NCI-H1930 (cell line): ENCODE measurements at regions not wholly inside any gene's neighbourhood (a gene's known extent, or its start where the extent isn't known, plus 50 kb on each side); places are given as distances from the start of the nearest gene placed in this dataset.

Experiments
- DNase-seq, 2 experiments: peaks; one replicate each; lab custom pipeline; 2025; lab: John Stamatoyannopoulos, UW

DNA sequence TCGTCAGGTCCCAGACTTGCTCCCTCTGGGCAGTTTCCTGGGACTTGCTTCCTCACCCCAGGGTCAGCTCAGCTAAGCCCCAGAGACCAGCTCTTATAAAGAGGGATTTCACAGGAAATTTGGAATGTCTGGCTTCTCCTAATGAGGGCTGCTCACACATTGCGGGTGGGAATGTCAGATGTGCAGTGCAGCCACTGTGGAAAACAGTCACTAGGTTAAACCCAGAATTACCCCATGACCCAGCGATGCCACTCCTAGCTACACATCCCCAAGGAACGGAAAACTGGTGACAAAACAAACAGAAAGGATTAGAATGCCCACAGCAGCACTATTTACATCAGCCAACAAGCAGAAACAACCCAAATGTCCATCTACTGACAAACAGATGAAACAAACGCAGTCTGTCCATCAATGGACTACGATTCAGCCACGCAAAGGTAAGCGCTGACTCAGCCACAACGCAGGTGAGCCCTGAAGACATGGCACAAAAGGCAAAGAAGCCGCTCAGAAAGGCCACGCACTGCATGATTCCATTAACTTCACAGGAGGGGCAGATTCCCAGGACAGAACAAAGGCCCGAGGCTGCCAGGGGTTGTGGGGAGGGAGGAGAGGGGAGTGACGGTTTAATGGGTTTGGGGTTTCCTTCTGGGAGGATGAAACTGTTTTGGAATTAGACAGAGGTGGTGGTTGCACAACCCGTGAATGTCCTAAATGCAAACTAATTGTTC is 63.0 kb downstream of the NCOR2 start:
- DNase-seq: no peak

DNA sequence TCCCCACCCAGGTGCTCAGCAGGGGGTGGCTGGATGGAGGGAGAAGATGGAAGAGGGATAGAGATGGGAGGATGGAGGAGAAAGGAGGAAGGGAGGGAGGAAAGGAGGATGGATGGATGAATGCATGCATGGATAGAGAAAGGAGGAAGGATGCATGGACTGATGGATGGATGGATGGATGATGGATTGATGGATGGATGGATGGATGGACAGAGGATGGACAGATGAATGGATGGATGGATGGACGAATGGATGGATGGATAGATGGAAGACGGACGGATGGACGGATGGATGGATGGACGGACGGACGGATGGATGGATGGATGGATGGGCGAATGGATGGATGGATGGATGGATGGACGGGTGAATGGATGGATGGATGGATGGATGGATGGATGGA is 64.1 kb downstream of the NCOR2 start:
- DNase-seq: no peak

DNA sequence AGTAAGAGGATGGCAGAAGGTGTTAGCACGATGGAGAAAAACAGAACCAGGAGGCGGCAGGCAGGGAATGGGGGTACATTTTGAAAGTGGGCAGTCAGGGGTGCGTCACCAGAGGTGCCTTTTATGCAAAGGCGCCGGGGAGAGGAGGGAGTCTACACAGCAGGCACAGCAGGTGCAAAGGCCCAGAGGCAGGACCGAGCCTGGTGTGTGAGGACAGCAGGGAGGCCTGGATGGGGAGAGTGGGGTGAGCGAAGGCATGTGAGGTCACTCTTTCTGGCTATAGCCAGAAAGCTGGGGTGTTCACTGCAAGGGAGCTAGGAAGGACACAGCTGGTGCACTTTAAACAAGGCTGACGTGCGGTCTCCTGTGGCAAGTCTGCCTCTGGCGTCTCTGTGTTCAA is 65.0 kb downstream of the NCOR2 start:
- no peak for DNase-seq

DNA sequence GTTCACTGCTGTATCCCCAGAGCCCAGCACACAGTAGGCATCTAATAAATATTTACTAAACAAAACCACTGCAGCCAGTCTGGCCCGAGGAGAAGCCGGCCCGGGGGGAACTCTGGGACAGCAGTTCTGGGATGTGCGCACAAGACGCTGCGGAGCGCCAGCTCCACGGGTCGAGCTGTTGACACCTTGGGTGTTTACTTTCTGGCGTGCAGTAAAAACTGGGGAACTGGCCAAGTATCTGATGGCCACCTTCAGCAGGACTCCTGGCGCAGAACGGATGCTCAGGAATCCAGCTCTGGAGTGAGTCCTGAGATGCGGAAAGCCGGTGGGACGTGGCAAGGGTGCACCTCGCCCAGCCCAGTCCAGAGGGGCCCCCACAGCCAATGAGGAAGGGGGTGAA is 65.6 kb downstream of the NCOR2 start:
- DNase-seq: no peak

DNA sequence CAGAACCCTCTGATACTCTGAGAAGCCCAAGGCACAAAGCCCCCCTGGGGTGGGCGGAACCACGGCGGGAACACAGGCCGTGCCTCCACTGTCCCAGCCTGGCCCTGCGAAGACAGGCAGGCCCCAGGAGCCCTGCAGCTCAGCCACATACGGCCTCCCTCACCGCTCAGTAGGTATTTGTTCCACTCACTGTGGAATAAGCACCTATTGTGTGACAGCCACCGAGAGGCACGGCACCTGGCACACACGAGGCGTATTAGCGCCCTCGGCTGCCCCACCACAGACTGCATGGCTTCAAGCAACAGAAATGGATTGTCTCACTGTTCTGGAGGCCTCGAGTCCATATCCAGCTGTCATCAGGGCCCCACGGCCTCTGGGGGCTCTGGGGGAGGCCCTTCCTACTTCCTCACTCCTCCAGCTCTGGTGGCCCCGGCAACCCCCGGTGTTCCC is 66.3 kb downstream of the NCOR2 start:
- no peak for DNase-seq

DNA sequence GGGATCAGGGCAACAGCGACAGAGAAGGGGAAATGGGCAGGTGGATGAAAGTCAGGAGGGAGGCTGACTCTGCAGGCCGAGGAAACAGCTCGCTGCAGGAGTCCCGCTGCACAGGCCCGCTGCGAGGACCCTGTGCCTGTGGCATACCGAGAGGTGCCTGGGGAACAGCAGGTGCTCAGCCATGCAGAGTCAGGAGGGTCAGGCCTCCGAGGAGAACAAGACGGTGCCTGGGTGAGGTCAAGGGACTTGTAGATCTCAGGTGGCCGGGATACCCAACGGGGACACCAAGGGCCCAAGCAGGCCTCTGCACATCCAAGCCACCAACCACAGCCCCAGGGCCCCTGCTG is 67.5 kb downstream of the NCOR2 start:
- no peak for DNase-seq

DNA sequence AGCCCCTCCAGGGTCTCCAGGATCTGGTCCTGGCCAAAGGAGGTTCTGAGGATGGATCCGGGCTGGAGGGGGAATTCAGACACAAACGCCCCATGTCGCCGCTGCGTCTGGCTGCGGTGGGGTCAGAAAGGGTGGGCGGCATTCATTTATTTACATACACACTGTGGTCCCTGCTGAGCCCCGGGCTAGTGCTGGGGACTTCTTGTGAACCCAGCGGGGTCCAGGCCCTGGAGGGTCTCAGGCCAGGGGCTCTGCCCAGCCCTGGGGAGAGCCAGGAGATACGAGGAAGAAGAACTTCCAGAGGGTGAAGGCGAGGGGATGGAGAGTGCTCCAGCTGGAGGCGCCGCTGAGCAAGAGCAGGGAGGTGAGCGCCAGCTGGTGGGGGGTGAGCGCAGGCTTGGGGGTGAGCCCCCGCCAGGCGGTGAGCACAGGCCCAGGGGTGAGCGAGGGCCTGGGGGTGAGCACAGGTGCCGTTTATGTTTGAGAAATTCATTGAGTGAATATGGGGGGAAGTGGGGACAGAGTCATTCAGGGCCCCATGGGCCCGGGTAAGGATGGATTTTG is 68.1 kb downstream of the NCOR2 start:
- DNase-seq: no peak

DNA sequence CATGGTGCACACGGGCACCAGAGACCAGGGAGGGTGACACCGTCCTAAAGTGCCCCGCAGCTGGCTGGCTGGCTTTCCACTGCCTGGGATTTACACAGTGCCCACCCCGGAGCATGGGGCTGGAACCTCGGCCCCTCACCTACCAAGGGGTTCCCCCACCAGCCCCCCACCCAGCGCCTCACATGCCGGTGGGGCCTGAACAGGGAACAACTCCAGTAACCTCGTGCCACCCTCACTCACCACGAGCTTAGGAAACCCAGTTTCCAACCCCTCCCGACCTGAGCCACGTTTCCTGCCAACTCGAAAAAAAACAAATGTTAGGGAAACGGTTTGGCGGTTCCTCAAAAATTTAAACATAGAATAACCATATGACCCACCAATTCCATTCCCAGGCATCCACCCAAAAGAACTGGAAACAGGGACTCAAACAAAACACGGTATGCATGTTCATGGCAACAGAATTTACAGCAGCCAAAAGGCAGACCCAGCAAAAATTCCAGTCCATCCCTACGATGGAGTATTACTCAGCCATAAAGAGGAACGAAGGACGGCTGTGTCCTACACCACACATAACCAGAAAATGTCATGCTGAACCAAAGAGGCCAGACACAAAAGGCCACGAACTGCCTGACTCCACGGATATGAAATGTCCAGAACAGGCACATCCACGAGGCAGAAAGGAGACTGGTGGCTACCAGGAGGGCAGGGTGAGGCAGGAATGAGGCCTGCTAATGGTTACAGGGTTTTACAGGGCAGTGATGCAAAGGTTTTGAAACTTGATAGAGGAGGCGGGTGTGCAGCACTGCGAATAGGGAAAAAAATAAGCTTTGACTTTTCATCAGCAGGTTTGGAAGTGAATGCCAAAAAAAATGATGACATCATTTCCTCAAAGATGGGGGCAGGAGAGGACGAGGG is 68.9 kb downstream of the NCOR2 start:
- DNase-seq: no peak

DNA sequence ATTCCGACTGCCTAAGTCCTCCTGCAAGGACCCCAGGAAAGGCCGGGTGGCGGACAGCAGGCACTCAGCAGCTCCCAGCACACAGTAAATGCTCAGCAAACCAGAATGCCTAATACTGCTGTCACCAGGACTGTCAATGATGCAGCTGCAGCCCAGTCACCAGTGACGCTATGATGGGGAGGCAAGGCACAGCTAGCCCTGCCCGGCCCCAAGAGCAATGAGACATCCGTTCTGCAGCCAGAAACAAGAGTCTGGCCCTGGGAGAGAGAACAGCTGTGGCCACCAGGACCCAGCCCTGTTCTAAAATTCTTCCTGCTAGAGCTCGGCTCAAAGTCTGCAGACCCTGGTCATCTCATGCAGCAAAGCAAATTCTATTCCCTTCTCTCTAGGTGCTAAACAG is 69.8 kb downstream of the NCOR2 start:
- DNase-seq: no peak

DNA sequence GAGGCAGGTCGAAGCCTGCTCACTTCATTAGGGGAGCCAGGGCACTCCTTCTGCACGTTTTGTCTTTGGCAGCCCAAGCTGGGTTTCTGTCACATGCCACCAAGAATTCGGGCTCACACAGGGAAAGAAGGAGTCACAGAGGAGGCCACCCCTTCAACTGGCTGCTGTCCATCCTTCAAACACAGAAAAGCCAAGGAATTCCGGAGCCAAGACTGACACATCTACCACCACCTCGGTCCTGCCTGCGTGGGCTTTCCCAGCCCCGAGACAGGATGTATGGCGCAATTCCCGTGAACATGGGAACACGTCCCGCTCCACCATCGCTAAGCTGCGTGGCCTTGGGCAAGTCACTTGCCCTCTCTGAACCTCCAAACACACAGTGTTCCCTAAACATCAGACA is 70.4 kb downstream of the NCOR2 start:
- no peak for DNase-seq

DNA sequence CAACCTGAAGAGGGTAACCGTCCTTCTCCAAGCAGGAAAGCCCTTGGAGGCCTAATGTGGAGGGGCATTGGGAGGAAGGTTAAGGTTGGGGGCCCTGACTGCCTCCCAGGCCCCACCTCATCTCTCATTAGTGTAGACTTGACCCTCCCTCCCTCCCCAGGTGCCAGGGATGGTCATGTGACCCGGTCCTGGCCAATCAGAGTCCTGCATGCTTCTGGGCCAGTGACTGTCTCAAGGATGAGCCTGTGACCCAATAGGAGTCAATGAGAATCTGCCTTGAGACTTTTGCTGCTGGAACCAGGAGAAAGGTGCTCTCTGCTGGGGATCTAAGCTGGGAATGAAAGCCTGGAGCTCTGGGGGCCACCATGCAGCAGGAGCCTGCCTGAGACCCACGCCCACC is 70.8 kb downstream of the NCOR2 start:
- DNase-seq: no peak

DNA sequence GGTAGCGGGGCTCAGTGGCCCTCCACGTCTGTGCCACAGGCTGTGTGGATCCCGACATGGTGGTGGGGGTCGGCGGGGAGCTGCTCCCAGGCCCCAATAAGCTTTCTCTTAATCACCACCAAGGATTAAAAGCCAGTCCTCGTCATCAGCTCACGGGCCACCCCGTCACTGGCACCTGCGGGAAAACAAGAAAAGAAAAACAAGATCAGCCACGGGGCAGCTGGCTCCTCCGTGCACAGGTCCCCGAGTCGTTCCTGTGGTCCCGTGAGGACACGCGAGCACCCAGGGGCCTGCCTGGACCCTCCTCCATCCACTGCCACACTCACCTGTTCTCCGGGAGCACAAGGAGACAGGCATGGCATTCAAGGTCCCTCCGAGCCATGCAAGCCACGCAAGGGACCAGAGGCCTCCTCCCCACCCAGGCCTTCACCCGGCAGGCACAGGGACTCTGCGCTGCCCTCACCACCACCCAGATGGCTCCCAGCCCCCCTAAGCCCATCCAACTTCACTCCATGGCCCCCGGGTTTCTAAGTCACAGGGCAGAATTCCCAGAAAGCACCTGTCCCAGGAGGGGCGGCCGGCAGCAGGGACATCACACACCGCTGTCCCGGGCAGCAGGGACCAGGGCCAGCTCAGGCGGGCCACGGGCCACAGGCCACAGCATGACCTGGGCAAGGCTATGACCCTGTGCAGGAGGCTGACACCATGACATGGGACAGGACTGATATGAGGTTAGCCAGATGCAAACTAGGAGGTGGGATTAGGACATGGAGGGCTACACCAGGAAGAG is 72.0 kb downstream of the NCOR2 start:
- no peak for DNase-seq

DNA sequence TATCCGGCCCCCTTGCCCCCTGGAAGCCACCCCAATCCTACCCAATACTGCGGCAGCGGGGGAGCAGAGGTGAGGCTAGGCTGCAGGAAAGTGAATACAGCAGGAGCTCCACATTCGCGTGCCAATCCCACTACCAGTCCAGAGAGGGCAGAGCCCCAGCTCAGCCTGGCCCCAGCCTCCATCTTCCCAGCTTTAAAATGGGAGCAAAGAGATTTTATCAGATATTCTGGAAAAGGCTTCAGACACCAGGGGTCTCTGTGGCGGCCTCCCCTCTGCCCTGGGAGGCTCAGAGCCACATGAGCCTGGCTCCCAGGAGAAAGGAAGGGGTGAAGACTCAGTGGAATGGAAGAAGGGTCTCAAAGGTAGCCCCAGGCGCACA is 72.7 kb downstream of the NCOR2 start:
- no peak for DNase-seq

DNA sequence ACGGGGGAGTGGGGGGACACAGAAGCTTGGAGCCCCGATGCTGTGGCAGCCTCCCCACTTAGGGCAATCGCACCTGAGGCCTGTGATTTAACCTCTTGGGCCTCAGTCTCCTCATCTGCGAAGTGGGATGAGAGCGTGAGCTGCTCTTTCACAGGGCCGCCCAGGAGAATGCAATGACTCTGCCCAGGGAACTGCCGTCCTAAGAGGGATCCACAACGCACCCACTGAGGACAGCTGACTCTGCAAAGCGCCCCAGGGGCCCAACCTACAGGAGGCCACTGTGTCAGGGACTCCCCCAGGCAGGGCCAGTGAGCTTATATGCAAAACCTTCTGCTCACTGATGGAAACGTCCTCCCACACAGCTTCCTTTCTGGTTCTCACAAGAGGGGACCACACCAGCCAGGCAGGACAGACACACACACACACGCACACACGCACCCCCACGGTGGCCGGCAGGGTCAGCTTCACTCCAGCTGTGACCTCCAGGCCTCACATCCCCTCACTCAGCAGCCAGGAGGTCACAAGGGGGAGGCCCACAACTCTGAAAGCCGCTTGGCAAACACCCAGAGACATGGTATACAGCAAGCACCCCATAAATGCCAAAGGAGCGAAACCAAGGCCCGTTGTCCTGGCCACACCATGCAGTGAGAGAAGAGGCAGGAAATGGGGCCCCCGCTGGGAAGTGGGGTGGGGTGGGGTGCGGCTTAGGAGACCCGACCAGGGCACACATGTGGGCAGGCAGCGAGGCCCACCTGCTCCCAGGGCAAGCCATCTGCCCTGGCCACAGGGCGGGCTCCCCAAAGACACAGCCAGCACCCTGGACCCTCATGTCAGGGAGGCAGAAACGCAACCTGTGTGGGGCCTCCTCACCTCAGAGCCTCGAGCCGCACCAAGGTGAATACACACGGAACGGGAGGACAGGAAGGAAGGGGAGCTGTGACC is 73.3 kb downstream of the NCOR2 start:
- DNase-seq: no peak

DNA sequence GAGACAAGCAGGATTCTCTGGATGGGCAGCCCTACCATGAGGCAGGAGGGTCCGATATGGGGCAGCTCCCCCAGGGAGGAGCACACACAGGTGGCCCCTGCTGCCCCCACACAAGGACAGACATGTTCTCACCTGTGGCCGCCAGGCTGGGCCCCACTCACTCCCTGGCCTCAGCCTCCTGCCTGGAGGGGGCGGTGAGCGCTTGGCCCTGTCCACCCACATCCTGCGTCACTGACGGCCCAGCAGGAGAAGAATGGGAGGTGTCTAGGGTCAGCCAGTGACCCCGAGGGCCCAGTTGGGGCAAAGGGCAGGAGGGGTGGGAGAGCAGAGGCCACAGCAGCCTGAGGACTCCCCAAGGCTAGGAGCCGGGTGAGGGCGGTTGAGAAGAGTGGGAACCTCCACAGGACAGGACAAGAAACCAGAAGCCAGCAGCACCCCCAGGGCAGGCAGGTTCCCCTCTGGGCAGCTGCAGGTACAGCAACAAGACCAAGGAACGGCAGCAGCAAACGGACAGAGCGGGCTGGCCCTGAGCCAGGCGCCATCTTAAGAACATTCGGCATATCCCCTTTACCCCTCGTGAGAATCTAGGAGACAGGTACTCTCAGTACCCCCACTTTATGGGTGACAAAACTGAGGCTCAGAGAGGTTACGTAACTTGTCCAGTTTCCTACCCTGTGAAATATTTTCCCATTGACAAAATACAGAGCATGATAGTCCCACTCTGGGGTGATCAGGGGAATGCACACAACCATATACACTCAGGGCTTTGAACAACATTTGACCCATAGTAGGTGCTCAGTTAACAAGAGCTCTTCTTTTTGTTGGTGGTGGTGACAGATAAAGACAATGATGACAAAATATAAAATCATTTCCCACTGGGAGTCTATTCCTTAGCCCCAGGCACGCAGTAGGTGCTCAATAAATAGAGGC is 74.3 kb downstream of the NCOR2 start:
- no peak for DNase-seq

DNA sequence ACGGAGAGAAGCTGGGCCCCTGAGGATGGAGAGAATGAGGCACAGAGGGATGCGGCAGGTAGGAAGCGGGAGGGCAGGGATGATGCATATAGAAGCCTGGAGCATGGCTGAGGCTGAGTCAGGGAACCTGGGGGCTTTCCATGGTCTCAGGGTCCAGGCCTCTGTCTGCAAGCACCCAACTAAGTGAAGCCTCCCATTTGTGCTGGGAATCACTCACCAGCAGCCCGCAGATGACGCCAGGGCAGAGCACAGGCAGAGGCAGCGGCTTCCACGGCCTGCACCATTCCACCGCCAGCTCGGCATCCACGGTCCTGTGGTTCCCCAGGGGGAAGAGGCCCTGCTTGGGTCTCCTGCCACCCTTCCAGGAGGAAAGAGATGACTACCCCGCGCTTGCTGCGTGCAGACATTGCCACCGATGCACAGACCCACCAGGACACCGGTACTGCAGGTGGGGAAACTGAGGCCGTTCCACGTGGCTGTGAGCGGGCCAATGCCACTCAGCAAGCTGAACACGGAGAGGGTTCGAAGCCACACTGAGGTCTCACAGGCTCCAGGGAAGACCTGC is 75.5 kb downstream of the NCOR2 start:
- no peak for DNase-seq

DNA sequence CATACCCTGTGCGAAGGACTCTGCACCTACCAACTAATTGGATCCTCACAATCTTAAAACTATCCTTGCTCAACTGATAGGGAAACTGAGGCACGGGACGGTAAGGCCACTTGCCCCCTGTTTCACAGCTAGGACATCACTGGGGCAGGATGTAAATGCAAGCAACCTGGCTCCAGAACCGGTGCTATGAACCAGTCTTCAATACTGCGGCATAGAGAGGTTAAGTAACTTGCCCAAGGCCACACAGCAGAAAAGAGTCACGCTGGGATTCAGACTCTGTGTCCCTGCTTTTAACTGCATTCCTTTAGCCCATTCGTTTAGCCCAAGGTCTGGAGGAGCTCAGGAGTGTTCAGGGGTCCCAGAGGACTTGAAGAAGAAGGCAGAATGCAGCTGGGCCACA is 76.1 kb downstream of the NCOR2 start:
- DNase-seq: no peak

DNA sequence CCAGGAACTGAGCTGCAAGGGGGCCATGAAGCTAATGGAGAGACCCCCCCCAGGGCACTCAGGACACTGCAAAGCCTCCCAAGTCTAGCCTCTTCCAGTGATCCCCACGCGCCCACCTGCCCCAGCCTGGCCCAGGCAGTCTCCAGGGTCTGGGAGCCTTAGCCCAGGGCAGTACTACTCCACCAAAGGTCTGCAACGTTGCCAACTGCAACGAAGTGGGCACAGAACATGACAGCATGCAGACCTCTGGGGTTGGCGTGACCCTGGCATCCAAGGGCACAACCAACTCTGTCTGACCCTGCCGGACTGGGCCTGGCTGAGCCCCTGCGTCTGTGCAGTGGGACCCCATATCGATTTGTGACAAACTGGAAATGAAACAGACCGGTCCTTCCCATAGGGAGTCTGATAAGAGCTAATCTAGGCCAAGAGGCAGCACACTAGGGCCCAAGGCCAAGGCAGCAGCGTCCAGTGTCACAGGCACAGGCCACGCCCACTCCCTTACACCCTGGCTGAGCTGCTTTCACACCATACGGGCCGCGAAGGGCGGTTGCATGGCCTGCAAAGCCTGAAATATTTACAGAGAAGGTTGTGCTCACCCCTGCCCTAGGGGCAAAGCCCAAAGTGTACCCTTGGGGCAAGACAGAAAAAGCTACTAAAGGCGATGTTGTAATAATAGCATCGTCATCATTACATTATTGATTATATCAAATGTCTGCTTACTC is 76.7 kb downstream of the NCOR2 start:
- DNase-seq: no peak

DNA sequence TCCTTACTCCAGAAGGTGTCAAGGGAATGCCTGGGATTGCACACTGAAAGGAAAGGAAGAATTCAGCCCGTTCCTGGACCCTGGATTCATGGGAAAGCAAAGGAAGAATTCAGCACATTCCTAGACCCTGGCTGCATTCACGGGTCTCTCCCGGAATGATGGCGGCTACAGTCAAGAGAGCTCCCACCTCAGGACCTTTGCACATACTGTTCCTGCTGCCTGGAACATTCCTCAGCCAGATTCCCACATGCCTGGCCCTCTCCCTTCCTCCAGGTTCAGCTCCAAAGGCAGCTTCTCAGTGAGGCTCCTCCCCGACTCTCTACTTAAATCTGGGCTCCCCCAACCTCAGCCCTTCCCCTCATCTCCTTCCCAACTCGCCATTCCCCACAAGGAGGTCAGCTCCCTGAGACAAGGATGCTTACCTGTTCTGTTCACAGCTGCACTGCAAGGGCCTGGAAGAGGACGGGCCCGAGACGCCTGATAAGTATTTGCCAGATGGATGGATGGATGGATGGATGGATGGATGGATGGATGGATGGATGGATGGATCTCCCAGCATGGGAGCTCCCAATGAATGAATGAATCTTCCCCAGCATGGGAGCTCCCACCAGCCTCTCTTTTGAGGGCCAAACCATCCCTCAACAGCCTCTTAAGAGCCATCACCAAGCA is 77.4 kb downstream of the NCOR2 start:
- no peak for DNase-seq
